GDM1 (cell line): ENCODE measurements at regions not wholly inside any gene's neighbourhood (a gene's known extent, or its start where the extent isn't known, plus 50 kb on each side); places are given as distances from the start of the nearest gene placed in this dataset.
"Not testable (repeated sequence)": the region's sequence is repeated elsewhere in the genome, so short reads cannot be mapped to it uniquely, and the experiment has no call there.

ENCODE experiments used
- DNase-seq: peaks from one replicate; lab custom pipeline; 2025; lab: John Stamatoyannopoulos, UW

DNA sequence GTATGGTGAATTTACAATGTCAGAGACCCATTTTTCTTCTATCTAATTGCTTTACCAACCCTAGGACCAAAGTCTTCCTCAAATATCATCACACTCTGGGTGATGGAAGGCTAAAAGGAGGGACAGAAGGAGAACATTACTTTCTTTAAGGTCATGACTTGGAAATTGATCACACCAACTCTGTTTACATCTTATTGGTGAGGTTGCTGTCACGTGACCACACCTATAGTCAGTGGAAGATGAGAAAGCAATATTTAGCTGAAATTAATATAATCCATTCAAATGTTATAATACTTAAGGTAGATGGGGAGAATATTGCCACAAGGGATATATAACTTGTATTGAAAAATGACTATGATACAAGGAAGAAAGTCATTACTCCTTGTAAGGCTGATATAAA lies 183.6 kb upstream of the SMIM30 start:
- no peak for DNase-seq

DNA sequence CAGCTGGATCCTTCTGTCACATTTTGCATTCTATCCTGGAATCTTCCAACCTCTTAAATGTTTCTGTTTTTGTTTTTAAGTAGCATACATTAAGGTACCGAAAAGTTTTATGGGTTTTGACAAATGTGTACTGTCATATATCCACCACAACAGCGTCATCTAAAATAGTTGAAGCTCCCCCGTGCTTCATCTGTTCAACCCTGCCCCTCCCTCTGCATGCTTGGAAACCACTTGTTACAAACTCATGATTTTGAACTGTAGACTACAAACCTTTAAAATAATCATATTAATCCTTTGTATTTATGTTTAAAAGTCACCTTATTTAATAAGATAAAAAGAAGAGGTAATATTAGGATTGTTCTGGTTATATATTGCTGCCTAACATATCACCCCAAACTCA lies 182.8 kb upstream of the SMIM30 start:
- DNase-seq = no peak

DNA sequence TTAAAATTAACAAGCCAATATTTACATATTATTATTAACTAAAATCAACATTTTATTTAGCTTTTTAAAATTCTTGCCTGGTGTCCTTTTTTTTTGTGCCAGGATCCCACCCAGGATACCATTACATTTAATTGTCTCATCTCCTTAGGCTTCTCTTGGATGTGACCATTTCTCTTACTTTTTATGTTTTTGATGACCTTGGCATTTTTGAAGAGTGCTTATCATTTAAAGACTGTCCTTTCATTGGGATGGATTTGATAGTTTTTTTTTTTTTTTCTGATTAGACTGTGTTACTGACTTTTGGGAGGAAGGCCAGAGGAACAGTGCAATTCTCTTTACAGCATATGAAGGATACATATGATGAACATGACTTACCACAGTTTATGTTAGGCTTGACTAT lies 181.4 kb upstream of the SMIM30 start:
- DNase-seq = no peak

DNA sequence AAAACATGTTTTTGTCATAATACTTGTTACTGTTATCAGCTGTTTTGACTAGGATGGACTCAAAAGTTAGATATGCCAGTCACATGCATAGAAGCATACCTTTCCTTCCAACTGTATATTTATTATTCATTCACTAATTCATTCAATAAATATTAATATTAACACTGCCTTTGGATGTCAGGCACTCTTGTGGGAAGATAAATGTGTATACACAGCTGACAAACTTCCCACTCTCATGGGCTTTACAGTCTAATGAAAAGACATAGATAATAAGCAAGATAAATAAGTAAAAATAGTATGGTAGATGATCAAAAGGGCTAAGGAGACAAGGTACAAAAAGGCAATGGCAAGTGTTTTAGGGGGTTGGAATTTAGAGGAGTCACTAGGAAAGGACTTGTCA lies 180.1 kb upstream of the SMIM30 start:
- DNase-seq = no peak

DNA sequence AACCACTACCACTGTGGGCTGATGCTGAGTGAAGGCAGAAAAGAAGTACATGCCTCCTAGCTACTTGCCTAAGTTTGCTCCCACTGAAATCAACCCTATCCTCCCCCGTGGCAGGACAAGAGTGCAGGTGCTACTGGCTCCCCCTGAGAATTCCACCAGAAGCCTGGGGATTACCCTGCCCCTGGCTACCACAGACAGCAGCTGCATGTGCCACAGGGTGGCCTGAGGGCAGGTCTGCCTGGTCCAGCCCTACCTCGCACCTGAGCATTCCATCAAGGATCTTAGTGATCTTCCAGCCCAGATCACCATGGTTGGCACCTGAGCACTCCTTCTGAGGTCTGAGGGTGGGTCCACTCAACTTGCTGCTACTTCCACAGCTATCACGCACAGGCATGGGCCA lies 176.4 kb upstream of the SMIM30 start:
- no peak for DNase-seq

DNA sequence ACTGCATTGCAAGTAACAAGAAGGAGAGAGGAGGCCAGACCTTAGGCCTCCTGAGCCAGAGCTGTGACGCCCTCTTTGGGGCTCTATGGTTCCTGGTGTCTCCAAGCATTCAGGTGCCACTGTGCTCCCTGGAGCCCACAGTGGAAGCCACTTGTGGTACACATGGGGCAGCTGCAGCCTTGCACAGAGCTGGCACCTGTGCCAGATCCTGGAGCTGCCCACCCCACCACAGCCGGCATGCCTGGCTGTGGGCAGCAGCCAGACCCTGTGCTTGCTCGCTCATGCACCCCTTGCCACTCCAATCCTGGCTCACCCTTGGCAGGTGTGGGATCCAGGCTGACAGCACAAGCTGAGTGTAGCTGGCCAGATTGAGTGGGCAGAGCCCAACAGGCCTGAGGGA lies 173.8 kb upstream of the SMIM30 start:
- DNase-seq = no peak

DNA sequence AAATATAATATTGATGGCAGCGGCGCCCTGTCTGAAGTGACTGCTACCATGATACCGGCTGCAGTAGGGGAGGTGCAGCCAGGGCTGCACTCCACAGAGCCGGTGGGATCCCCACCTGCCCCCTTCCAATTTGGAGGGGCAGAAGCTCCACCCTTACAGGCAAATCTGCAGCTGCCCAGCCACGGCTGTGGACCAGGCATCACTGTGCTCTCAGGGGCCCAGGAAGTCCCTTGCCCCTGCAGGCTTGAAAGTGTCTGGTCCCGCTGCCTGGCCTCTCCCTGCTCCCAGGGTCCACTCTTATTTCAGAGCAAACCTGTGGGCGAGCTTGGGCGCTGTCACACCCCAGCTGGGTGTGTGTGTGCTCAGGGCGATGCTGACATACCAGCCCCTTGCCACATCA lies 172.7 kb upstream of the SMIM30 start:
- DNase-seq = no peak

DNA sequence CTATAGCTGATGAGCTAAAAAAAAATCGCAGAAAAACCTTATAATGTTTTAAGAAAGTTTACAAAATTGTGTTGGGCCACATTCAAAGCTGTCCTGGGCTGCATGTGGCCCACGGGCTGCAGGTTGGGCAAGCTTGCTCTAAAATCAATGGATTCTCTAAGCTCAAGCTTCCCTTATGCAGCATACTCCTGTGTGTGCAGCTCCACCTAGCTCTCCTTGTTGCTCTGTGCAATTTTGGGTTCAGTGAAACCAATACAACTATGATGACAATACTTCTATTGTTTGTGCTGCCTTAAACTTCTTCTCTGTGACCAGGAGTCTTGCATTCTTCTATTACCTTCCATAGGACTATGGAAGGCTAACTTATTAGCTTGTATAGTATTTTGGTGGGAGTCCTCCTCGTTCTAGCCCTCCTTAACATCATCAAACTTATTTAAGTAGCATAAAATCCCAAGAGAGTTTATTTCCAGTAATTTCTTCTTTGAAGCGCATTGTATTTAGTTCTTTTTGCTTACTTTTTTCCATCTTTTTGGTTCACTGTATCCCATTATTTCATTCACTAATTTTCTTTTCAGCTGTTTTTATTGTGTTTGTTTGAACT lies 170.9 kb upstream of the SMIM30 start:
- DNase-seq = peak; percentile 18

DNA sequence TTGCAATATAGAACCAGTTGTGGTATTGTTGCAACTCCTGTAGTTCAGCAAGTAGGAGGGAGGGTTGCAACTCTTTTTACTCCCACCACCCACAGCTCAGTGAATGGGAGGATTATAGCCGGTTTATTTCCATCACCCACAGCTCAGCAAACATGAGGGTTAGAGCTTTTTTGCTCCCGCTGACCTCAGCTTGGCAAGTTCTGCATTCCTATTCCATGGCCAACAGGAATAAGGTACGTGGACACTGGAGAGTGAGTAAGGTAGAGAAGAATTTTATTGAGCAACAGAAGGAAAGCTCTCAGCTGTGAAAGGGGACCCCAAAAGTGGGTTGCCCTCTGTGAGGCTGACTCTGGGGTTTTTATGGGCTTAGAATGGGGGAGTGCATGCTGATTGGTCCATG lies 167.1 kb upstream of the SMIM30 start:
- no peak for DNase-seq

DNA sequence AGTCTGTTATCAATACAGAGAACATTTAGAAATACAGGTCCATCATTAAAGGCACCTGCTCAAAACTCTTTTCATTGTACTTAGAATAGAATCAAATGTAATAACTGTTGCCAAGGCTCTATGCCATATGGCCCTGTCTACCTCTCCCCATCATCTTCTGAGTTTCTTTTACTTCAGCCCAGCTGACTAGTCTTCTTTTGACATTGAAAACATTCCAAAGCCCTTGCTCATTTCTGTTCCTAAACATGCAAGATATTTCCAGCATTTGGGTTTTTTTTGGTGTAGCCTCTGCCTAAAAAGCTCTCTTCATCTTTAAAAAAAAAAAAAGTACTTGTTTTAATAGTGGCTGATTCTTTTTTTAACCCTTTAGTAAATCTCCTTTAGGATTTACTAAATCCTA lies 165.5 kb upstream of the SMIM30 start:
- no peak for DNase-seq

DNA sequence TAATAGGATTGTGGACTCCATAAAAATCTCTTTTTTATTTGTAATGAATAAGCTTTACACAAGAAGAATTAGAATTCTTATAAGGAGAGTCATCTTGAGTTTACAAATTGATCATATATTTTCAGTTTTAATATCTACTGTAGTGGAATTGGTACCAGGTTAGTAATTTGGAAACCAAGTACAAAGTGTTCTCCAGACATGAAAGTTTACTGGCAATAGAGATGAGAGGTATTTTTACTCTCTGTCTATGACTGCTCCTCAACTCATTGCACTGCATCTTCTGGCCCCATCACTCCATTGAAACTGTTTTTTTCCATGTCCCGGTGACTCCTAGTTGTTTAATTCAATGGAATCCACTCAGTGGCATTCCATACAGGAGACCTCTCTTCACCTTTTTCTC lies 164.5 kb upstream of the SMIM30 start:
- no peak for DNase-seq

DNA sequence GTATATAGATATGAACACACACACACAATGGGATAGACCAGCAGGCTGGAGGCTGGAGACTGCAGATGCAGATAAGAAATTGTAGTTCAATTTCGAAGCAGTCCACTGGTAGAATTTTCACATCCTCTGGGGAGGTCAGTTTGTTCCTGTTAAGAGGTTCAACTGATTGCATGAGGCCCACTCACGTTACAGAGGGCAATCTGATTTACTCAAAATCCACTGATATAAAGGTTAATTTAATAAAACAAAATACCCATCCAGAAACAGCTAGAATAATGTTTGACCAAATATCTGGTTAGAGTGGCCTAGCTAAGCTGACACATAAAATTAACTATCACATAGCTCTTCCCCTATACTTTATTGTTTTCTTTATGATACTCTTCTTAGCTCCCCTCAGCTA lies 162.9 kb upstream of the SMIM30 start:
- no peak for DNase-seq

DNA sequence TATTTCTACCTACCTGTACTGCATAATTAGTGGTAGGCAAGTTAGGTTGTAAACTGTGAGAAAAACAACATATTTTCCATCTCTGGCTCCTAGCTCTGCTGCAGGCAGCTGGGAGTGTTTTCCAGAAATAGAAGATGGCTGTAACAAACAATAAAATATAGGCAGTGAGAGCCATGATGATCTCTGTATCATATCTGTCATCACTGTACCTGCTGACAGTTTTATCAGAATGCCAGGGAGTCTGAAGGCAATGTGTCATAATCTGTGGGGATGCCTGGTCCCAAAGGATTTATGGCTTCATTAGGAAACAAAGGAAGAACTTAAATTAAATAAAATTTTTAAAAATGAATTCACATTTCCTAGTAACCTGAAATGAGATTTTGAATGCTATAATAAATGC lies 160.9 kb upstream of the SMIM30 start:
- DNase-seq = no peak

DNA sequence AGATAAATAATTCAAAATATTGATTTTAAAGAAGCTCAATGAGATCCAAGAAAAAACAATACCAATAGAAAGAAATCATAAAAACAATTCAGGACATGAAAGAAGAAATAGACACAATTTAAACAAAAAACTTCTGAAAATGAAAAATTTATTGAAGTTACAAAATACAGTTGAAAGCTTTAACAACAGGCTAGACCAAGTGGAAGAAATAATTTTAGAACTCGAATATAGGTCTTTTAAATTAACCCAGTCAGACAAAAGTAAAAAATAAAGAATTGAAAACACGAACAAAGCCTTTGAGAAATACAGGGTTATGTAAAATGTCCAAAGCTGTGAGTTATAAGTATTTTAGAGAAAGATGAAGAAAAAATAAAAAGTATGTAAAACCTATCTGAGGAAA lies 152.4 kb upstream of the SMIM30 start:
- no peak for DNase-seq

DNA sequence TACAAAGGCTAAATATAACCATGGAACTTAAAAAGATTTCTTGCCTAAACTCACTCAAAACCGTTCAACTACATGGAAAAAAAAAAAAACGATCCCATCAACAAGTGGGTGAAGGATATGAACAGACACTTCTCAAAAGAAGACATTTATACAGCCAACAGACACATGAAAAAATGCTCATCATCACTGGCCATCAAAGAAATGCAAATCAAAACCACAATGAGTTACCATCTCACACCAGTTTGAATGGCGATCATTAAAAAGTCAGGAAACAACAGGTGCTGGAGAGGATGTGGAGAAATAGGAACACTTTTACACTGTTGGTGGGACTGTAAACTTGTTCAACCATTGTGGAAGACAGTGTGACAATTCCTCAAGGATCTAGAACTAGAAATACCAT lies 151.2 kb upstream of the SMIM30 start:
- not testable (repeated sequence) for DNase-seq

DNA sequence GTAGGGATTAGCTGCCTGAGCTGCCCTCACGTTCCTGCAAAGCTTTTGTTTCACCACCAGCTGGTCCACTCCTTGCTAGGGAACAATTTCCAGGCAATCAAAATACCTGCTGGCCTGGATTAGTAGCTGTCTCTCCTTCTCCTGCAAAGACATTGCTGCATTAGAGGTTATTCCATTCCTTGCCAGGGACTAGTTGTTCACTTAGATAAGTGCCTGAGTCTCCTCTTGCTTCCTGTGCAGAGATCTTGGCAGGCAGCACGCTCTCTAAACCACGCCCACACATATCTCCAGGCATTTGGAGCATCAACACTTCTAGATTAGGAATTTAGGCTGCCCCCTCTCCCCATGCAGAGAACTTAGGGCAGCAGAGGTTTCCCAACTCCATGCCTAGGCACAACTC lies 150.4 kb upstream of the SMIM30 start:
- DNase-seq = no peak

DNA sequence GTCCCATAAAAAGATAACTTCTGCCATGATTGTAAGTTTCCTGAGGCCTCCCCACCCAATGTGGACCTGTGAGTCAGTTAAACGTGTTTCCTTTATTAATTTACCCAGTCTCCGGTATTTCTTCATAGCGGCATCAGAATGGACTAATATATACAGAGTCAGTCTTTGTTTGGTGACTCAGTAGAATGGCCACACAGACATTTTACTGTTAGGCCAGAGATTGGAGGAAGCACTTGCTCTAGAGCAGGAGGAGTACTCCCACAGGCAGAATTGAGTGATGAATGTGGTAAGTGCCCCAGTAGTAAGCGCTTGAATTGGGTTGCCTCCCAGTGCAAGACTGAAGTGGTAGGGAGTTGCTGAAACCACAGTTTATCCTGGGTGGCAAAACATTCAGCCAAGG lies 149.5 kb upstream of the SMIM30 start:
- no peak for DNase-seq

DNA sequence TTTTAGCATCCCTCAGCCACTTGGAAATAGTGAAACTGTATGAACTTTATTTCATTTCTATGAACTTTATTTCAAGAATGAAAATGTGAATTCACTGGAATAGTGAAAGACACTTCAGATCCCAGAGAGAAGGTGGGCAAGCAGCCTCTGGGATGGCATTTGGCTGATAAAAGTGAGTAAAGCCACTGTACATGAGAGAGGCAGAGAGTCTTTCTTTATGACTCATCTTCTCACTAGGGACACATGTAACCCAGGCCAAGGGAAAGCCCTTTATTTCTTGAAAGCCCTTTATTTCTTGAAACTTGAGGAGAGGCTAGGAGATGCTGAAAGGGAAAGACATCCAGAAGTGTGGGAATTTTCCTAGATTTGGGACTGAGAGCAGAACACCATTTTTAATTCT lies 148.9 kb upstream of the SMIM30 start:
- DNase-seq = no peak

DNA sequence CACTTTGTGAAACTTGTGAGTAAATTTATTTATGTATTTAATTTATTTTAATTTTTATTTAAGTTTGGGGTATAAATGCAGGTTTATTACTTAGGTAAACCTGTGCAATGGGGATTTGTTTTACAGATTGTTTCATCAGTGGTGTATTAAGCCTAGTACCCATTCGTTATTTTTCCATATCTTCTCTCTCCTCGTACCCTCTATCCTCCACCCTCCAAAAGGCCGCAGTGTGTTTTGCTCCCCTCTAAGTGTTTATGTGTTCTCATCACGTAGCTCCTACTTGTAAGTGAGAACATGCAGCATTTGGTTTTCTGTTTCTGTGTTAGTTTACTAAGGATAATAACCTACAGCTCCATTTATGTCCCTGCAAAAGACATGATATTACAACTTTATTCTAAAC lies 145.4 kb upstream of the SMIM30 start:
- no peak for DNase-seq

DNA sequence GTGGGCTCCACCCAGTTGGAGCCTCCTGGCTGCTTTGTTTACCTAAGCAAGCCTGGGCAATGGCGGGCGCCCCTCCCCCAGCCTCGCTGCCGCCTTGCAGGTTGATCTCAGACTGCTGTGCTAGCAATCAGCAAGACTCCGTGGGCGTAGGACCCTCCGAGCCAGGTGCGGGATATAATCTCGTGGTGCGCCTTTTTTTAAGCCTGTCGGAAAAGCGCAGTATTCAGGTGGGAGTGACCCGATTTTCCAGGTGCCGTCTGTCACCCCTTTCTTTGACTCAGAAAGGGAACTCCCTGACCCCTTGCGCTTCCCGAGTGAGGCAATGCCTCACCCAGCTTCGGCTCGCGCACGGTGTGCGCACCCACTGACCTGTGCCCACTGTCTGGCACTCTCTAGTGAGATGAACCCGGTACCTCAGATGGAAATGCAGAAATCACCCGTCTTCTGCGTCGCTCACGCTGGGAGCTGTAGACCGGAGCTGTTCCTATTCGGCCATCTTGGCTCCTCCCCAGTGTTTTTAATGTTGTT lies 144.9 kb upstream of the SMIM30 start:
- DNase-seq = not testable (repeated sequence)

DNA sequence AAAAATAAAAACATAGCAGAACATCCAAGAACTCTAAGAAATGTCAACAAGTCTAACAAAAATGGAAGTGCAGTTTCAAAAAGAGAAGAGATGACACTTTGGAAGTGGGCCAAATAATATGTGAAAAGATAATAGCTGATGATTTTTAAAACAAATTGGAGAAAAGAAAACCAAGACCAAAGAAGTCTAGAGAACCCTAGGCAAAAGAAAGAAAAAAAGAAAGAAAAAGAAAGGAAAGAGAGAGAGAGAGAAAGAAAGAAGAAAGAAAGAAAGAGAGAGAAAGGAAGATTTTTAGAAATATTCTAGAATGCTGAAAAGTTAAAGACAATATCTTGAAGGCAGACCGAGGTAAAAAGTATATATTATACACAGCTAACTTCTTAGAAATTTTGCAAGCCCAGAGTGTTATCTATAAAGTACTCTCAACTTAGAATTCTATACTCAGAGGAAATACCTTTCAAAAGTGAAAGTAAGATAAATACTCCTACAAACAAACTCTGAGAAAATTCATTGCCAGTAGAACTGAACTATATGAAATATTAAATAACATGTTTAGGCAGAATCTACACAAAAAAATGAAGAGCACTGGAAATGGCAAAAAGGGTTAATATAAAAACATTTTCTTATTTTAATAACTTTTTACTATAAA lies 138.7 kb upstream of the SMIM30 start:
- DNase-seq = no peak

DNA sequence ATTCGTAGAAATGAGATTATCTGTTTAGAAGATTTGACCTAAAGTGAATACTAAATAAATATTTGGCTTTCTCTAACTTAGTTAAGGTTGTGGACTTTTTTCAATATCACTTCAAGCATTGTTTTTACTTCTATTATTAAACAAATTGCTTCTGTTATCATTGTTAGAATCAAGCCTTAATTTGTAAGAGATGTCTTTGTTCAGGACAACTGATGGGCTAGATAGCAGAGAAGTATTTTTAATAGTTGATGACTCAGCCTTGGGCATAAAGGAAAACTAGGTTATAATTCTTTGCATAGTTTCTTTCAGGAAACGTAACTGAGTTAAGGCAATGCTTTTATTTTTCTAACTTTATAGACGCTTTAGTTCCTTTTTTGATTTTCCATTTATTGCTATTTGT lies 128.8 kb upstream of the SMIM30 start:
- no peak for DNase-seq

DNA sequence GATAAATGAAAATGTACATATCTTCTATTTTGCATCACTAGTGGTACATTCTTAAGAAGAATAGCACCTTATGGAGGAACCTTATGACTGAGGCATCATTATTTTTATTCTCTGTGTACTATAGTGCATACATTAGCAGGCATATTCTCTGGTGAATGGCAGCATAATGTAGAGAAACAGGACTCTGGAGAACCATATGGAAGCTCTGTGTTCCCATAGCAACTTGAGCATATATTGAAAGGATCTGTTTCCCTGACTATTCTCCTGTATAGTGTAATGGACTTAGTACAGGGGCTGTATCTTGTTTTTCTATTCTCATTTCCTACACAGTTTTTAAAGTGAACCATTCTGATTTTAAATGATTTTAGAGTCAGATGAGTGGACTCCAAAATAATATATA lies 128.4 kb upstream of the SMIM30 start:
- DNase-seq = no peak

DNA sequence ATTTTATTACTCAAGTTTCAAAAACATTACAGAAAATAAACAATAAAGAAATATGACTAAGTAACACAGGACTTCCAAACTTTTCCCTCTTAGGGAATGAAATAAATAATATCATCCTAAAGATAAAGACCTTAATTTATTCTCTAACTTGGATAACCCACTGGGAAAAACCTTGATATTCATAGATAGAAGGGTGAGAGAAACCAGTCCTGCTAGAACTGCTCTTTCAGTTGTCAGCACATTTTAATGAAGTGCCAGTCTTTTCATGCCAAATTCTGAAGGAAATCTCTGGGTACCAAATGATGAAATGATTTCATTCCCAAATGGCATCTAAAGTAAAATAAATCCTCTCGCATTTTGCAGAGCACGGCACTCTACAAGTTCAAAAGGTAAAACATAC lies 114.5 kb upstream of the SMIM30 start:
- DNase-seq = no peak
